NCI-H774 (cell line): ENCODE measurements at regions not wholly inside any gene's neighbourhood (a gene's known extent, or its start where the extent isn't known, plus 50 kb on each side); places are given as distances from the start of the nearest gene placed in this dataset.
"Not testable (repeated sequence)": the region's sequence is repeated elsewhere in the genome, so short reads cannot be mapped to it uniquely, and the experiment has no call there.

ENCODE experiments used
- DNase-seq: peaks from one replicate; lab custom pipeline; 2025; lab: John Stamatoyannopoulos, UW

GRCh38 chr12:107590413-107590812 is 95.2 kb upstream of the PWP1 start:
- DNase-seq: no peak

GRCh38 chr12:107590814-107591375 is 94.7 kb upstream of the PWP1 start:
- DNase-seq: no peak

- DNase-seq: no peak
These were observed 91.8 kb upstream of the PWP1 start for GRCh38 chr12:107593713-107594381.

GRCh38 chr12:107594995-107595394 is 90.6 kb upstream of the PWP1 start:
- DNase-seq: no peak

- no peak for DNase-seq
These were observed 87.7 kb upstream of the PWP1 start for GRCh38 chr12:107597695-107598410.

- no peak for DNase-seq
These were observed 86.7 kb upstream of the PWP1 start for GRCh38 chr12:107598906-107599305.

- DNase-seq: no peak
These were observed 84.9 kb upstream of the PWP1 start for GRCh38 chr12:107600581-107601144.

GRCh38 chr12:107602446-107602845 is 83.2 kb upstream of the PWP1 start:
- no peak for DNase-seq

- no peak for DNase-seq
These were observed 80.3 kb upstream of the PWP1 start for GRCh38 chr12:107605293-107605692.

- peak; percentile 90 for DNase-seq
These were observed 77.9 kb upstream of the PWP1 start for GRCh38 chr12:107607464-107608392.

GRCh38 chr12:107608779-107609178 is 76.8 kb upstream of the PWP1 start:
- DNase-seq: not testable (repeated sequence)

- no peak for DNase-seq
These were observed 75.4 kb upstream of the PWP1 start for GRCh38 chr12:107610021-107610859.

GRCh38 chr12:107612508-107612907 is 73.1 kb upstream of the PWP1 start:
- no peak for DNase-seq

GRCh38 chr12:107616941-107617340 is 68.7 kb upstream of the PWP1 start:
- DNase-seq: no peak

GRCh38 chr12:107618106-107618505 is 67.5 kb upstream of the PWP1 start:
- no peak for DNase-seq

GRCh38 chr12:107619831-107620230 is 65.8 kb upstream of the PWP1 start:
- DNase-seq: no peak

GRCh38 chr12:107622001-107622400 is 63.6 kb upstream of the PWP1 start:
- DNase-seq: no peak

- no peak for DNase-seq
These were observed 61.1 kb upstream of the PWP1 start for GRCh38 chr12:107624493-107624892.

- no peak for DNase-seq
These were observed 53.9 kb upstream of the PWP1 start for GRCh38 chr12:107631715-107632114.

- no peak for DNase-seq
These were observed 53.4 kb upstream of the PWP1 start for GRCh38 chr12:107632246-107632645.

GRCh38 chr12:107634530-107634929 is 51.1 kb upstream of the PWP1 start:
- no peak for DNase-seq
